Cardiac septum (tissue), 1 donor: ENCODE measurements at regions not wholly inside any gene's neighbourhood (a gene's known extent, or its start where the extent isn't known, plus 50 kb on each side); places are given as distances from the start of the nearest gene placed in this dataset.
"Not testable (repeated sequence)": the region's sequence is repeated elsewhere in the genome, so short reads cannot be mapped to it uniquely, and the experiment has no call there.

Experiments used
- DNase-seq: peaks from one replicate; pipeline ENCODE4 v3.0.0-alpha.2; 2020; ENCODE audit warnings: low spot score
- intact Hi-C: fragments of 100-400 bp; cut with DNase I; formaldehyde crosslinking; loops from one replicate; pipeline ENCODE4 v1.14.0; 2022
- donor health status: DM: no; HTN: no; CAD: no.

GRCh38 chr2:111249806-111250205 is 129.1 kb downstream of the BCL2L11 start:
- DNase-seq = no peak
- intact Hi-C loops = no loop called here

GRCh38 chr2:111250448-111251030 is 129.8 kb downstream of the BCL2L11 start:
- DNase-seq = no peak
- intact Hi-C loops = no loop called here

GRCh38 chr2:111251711-111252110 is 131.0 kb downstream of the BCL2L11 start:
- no peak for DNase-seq
- intact Hi-C loops = no loop called here

- intact Hi-C loops = no loop called here
- DNase-seq = no peak
Observed at GRCh38 chr2:111252436-111252835, 131.7 kb downstream of the BCL2L11 start.

- DNase-seq, intact Hi-C loops: not testable (repeated sequence)
Observed at GRCh38 chr2:111254916-111255315, 134.2 kb downstream of the BCL2L11 start.

- DNase-seq, intact Hi-C loops: not testable (repeated sequence)
Observed at GRCh38 chr2:111256628-111257027, 135.9 kb downstream of the BCL2L11 start.

- DNase-seq, intact Hi-C loops: not testable (repeated sequence)
Observed at GRCh38 chr2:111257607-111258006, 136.9 kb downstream of the BCL2L11 start.

- intact Hi-C loops = not testable (repeated sequence)
Observed at GRCh38 chr2:111258318-111258717, 137.6 kb downstream of the BCL2L11 start.

GRCh38 chr2:111262627-111263379 is 142.1 kb downstream of the BCL2L11 start:
- intact Hi-C loops, DNase-seq: not testable (repeated sequence)

More at GRCh38 chr2:111258318-111258717, 137.6 kb downstream of the BCL2L11 start:
- not testable (repeated sequence) for DNase-seq

- intact Hi-C loops, DNase-seq: not testable (repeated sequence)
Observed at GRCh38 chr2:111263380-111264017, 142.8 kb downstream of the BCL2L11 start.

GRCh38 chr2:111264956-111265355 is 144.2 kb downstream of the BCL2L11 start:
- DNase-seq, intact Hi-C loops: not testable (repeated sequence)

- intact Hi-C loops, DNase-seq: not testable (repeated sequence)
Observed at GRCh38 chr2:111266556-111266955, 145.8 kb downstream of the BCL2L11 start.

- intact Hi-C loops = not testable (repeated sequence)
- peak; percentile 90 for DNase-seq
Observed at GRCh38 chr2:111267038-111267437, 146.3 kb downstream of the BCL2L11 start.

GRCh38 chr2:111269761-111270323 is 149.1 kb downstream of the BCL2L11 start:
- intact Hi-C loops, DNase-seq: not testable (repeated sequence)

- DNase-seq, intact Hi-C loops: not testable (repeated sequence)
Observed at GRCh38 chr2:111270569-111270968, 149.9 kb downstream of the BCL2L11 start.

GRCh38 chr2:111271647-111272304 is 151.1 kb downstream of the BCL2L11 start:
- DNase-seq, intact Hi-C loops: not testable (repeated sequence)

GRCh38 chr2:111273007-111273406 is 152.3 kb downstream of the BCL2L11 start:
- DNase-seq, intact Hi-C loops: not testable (repeated sequence)

- DNase-seq, intact Hi-C loops: not testable (repeated sequence)
Observed at GRCh38 chr2:111275047-111275853, 154.5 kb downstream of the BCL2L11 start.

GRCh38 chr2:111275854-111276171 is 155.1 kb downstream of the BCL2L11 start:
- intact Hi-C loops, DNase-seq: not testable (repeated sequence)
